ES-I3 (cell line): ENCODE measurements at regions not wholly inside any gene's neighbourhood (a gene's known extent, or its start where the extent isn't known, plus 50 kb on each side); places are given as distances from the start of the nearest gene placed in this dataset.

Experiments
- H3K36me3 ChIP-seq: 2 replicates; pipeline ENCODE4 v1.6.1; 2013; ENCODE audit warnings: mild to moderate bottlenecking, low read length, control low read depth, moderate library complexity; ENCODE audit not compliant: insufficient read depth
- H3K4me1 ChIP-seq: 2 replicates; pipeline ENCODE4 v1.6.1; 2013; ENCODE audit warnings: mild to moderate bottlenecking, control low read depth, low read length; ENCODE audit not compliant: insufficient read depth
- H3K9ac ChIP-seq: 2 replicates; pipeline ENCODE4 v1.6.1; 2013; ENCODE audit warnings: low read depth, mild to moderate bottlenecking, low read length, moderate library complexity
- H3K9me3 ChIP-seq: 2 replicates; pipeline ENCODE4 v1.6.1; 2013; ENCODE audit warnings: mild to moderate bottlenecking, low read length, moderate library complexity; ENCODE audit not compliant: control insufficient read depth, insufficient read depth

- H3K4me1 ChIP-seq, result no peaks in the 10 kb centered on the region
- H3K9ac ChIP-seq, result no peak overlapping the region
- H3K9me3 ChIP-seq, result no peaks in the 10 kb centered on the region
- no peaks in the 10 kb centered on the region for H3K36me3 ChIP-seq
These were observed 156.5 kb upstream of the FOXA2 start for GRCh38 chr20:22740829-22741228.

- H3K9me3 ChIP-seq, result no peaks in the 10 kb centered on the region
- no peaks in the 10 kb centered on the region for H3K36me3 ChIP-seq
- no peaks in the 10 kb centered on the region for H3K4me1 ChIP-seq
- H3K9ac ChIP-seq, result no peak overlapping the region
These were observed 160.2 kb upstream of the FOXA2 start for GRCh38 chr20:22744341-22745193.

- Histone ChIP-seq H3K9ac (no peak overlapping the region), H3K4me1 (no peaks in the 10 kb centered on the region), H3K9me3 (no peaks in the 10 kb centered on the region), H3K36me3 (no peaks in the 10 kb centered on the region)
These were observed 160.8 kb upstream of the FOXA2 start for GRCh38 chr20:22745194-22745500.

GRCh38 chr20:22746957-22747356, 162.6 kb upstream of the FOXA2 start:
- Histone ChIP-seq H3K4me1 (no peaks in the 10 kb centered on the region), H3K36me3 (no peaks in the 10 kb centered on the region), H3K9ac (no peak overlapping the region), H3K9me3 (no peaks in the 10 kb centered on the region)

- Histone ChIP-seq H3K9me3 (no peaks in the 10 kb centered on the region), H3K9ac (no peak overlapping the region), H3K36me3 (no peaks in the 10 kb centered on the region), H3K4me1 (no peaks in the 10 kb centered on the region)
These were observed 168.0 kb upstream of the FOXA2 start for GRCh38 chr20:22752324-22752723.

GRCh38 chr20:22757424-22758183, 173.2 kb upstream of the FOXA2 start:
- Histone ChIP-seq H3K9ac (no peak overlapping the region), H3K4me1 (no peaks in the 10 kb centered on the region), H3K9me3 (no peaks in the 10 kb centered on the region), H3K36me3 (no peaks in the 10 kb centered on the region)

- no peaks in the 10 kb centered on the region for H3K9me3 ChIP-seq
- H3K4me1 ChIP-seq, result no peaks in the 10 kb centered on the region
- no peak overlapping the region for H3K9ac ChIP-seq
- no peaks in the 10 kb centered on the region for H3K36me3 ChIP-seq
These were observed 174.4 kb upstream of the FOXA2 start for GRCh38 chr20:22758815-22759214.

- H3K9ac ChIP-seq, result no peak overlapping the region
- no peaks in the 10 kb centered on the region for H3K36me3 ChIP-seq
- no peaks in the 10 kb centered on the region for H3K9me3 ChIP-seq
- H3K4me1 ChIP-seq, result no peaks in the 10 kb centered on the region
These were observed 178.3 kb upstream of the FOXA2 start for GRCh38 chr20:22762576-22763256.

GRCh38 chr20:22763257-22763906, 179.0 kb upstream of the FOXA2 start:
- Histone ChIP-seq H3K4me1 (no peaks in the 10 kb centered on the region), H3K36me3 (no peaks in the 10 kb centered on the region), H3K9ac (no peak overlapping the region), H3K9me3 (no peaks in the 10 kb centered on the region)

- no peak overlapping the region for H3K9ac ChIP-seq
- no peaks in the 10 kb centered on the region for H3K4me1 ChIP-seq
- H3K9me3 ChIP-seq, result no peaks in the 10 kb centered on the region
- no peaks in the 10 kb centered on the region for H3K36me3 ChIP-seq
These were observed 184.2 kb upstream of the FOXA2 start for GRCh38 chr20:22768266-22769178.

- no peaks in the 10 kb centered on the region for H3K9me3 ChIP-seq
- no peaks in the 10 kb centered on the region for H3K4me1 ChIP-seq
- no peaks in the 10 kb centered on the region for H3K36me3 ChIP-seq
These were observed 185.9 kb upstream of the FOXA2 start for GRCh38 chr20:22770241-22770800.

GRCh38 chr20:22771706-22772105, 187.3 kb upstream of the FOXA2 start:
- Histone ChIP-seq H3K9ac (no peak overlapping the region), H3K36me3 (no peaks in the 10 kb centered on the region), H3K4me1 (no peaks in the 10 kb centered on the region)

More at GRCh38 chr20:22770241-22770800, 185.9 kb upstream of the FOXA2 start:
- H3K9ac ChIP-seq, result no peak overlapping the region

GRCh38 chr20:22773344-22773743, 189.0 kb upstream of the FOXA2 start:
- no peaks in the 10 kb centered on the region for H3K9me3 ChIP-seq
- H3K36me3 ChIP-seq, result no peaks in the 10 kb centered on the region
- H3K9ac ChIP-seq, result no peak overlapping the region
- no peaks in the 10 kb centered on the region for H3K4me1 ChIP-seq

More at GRCh38 chr20:22771706-22772105, 187.3 kb upstream of the FOXA2 start:
- no peaks in the 10 kb centered on the region for H3K9me3 ChIP-seq
